Fibroblast of upper back skin (primary cell): ENCODE measurements at regions not wholly inside any gene's neighbourhood (a gene's known extent, or its start where the extent isn't known, plus 50 kb on each side); places are given as distances from the start of the nearest gene placed in this dataset.

Source experiments
- DNase-seq: peaks from one replicate; pipeline ENCODE4 v3.0.0-alpha.2; 2013

DNA sequence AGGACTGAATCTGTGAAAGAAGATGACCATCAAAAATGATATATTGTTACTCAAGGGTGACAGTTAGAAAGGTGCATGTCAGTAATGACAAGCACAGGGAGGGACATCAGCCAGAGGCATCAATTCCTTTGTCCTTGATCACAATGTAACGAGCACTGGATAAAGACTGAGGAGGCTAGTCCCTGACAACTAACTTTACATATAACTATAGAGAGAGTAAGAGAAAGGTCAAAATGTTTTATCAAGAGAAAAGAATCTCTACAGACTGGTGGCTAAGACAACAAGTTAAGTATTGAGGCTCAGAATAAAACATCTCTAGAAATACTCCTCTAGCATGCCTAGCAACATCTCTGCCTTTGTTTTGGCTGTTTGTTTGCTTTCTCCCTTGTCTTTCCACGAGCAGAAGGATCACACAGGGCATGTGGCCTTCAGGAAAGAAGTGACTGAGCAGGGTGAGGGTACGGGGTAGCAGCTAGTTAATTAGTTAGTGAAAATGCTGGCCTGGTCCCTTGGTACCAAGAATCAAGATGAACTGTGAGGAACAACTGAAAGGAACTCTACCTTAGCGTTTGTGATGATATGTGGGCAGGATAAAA, 724.1 kb upstream of the MEF2C start:
- no peak for DNase-seq

DNA sequence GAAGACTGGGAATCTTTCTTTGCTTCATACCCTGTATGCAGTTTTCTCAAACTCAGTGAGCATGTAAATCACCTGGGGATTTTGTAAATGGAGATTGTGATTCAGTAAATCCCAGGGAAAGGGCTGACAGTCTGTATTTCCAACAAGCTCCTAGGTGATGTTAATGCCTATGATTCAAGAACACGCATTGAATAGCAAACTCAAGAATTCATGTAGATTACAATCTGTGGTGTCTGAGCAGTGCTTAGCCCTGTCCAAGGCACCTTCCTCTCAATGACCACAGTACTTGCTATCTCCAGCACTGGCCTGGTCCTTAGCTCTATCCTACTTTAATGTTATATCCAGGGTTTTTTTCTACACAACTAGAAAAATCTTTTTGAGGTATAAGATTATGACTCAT, 721.4 kb upstream of the MEF2C start:
- DNase-seq: peak; percentile 17

DNA sequence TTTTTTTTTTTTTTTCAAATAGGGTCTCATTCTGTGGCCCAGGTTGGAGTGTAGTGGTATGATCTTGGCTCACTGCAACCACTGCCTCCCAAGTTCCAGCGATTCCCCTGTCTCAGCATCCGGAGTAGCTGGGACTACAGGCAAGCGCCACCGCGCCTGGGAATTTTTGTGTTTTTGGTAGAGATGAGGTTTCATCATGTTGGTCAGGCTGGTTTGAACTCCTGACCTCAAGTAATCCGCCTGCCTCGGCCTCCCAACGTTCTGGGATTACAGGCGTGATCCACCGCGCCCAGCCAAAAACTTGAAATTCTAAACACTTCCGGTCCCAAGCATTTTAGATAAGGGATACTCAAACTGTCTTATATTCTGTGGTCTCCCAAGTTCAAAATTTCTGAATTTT, 718.9 kb upstream of the MEF2C start:
- no peak for DNase-seq

GRCh38 chr5:89597878-89598277, 714.9 kb upstream of the MEF2C start:
- DNase-seq: no peak

GRCh38 chr5:89596821-89597220, 713.8 kb upstream of the MEF2C start:
- DNase-seq: peak; percentile 50

GRCh38 chr5:89595056-89595455, 712.1 kb upstream of the MEF2C start:
- DNase-seq: peak; percentile 94

DNA sequence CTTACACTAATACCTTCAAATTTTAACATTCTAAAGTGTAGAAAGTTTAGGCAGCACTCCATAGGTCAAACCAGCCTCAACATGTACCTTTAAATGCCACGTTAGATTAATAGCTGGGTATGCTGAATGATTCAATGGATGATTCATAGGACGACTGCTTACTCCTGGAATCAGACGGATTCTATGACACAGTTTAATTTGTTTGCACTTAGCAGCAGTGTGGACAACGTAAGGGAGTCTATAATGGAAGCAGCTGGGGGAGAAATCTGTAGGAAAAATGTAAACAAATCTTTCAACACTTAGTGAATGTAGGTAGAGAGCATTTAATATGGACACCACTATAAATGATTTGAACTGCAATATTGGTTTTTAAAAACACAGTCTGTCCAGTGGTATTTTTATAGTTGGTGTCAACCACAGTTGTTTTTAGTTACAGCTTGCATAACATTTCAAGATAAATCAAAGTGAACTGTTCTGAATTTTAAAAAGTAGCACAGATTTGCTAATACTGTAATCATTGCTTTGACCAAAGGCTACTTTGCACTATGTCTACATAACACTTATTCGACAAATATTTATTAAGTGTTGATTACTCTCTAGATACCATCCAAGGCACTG, 701.5 kb upstream of the MEF2C start:
- peak; percentile 95 for DNase-seq

DNA sequence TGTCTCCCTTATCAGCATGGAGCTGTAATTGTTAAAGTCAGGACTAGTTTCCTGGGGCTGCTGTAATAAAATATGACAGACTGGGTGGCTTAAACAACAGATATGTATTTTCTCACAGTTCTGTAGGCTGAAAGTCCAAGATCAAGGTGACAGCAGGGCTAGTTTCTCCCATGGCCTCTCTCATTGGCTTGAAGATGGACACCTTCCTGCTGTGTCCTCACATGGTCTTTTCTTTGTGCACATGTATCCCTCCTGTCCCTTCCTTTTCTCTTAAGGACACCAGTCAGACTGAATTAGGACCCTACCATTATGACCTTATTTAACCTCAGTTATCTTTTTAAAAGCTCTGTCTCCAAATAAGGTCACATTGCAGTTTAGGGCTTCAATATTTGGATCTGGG, 700.5 kb upstream of the MEF2C start:
- DNase-seq: no peak

DNA sequence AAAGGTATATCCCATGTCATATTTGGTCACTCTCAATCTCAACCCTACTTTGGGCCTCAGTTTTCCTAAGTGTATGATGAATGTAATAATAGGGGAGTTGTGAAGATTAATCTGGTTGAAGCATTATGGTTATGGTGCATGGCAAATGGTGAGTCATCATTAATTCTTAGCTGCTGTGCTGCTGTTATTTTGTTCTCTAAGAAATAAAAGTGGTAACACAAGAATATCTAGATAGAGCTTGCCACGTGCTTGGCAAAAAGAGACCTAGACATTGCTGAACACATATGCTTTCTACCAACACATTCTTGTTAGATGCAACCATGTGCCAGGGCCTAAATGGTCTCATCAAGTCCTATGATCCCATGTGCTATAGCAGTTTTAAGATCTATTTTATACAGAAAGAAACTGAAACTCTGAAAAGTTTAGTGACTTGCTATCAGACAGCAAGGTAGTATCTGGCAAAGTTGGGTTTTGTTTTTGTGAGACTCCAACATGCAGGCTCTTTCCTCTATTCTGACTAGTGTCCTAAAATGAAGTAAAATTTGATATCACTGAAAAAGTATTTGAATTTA, 699.9 kb upstream of the MEF2C start:
- DNase-seq: peak; percentile 18

- no peak for DNase-seq
Measured at GRCh38 chr5:89580976-89581375, 698.0 kb upstream of the MEF2C start.

GRCh38 chr5:89575319-89575718, 692.3 kb upstream of the MEF2C start:
- DNase-seq: no peak

- no peak for DNase-seq
Measured at GRCh38 chr5:89573345-89573744, 690.4 kb upstream of the MEF2C start.

DNA sequence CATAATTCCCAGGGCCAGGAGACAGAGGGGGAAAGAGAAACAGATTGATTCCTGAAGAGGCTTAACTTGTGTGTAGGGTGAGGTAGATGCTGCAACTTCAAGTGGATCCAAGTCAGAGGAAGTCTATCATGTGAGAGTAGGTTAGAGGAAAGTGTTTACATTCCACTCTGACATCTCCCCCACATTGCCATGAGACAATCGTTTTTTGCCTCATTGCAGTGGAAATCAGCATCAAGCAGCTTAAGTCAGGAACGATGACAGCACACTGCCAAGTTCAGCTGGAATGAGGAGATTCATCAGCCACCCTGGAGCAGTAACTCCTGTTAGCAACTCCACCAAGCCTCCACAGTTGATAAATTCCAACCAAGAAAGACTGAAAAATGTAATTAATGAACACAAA, 689.7 kb upstream of the MEF2C start:
- DNase-seq: peak; percentile 89

DNA sequence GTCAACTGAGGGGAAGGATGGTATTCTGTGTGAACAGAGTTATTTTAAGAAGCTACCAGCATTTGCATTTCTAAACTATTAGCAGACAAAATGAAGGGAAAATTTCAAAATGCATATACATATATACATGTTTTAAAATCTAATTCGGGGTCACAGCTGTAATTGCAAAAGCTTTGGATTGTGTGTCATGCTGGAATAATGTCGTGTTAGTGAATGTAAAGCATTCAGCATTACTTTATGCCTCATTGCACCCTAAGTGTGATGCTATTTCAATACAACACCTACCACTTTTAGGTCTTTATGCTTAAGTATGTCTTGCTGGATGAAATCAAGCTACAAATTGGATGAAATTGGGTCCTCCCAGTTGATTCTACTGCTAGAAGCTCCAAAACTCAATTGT, 687.6 kb upstream of the MEF2C start:
- no peak for DNase-seq

- DNase-seq: no peak
Measured at GRCh38 chr5:89566340-89566739, 683.4 kb upstream of the MEF2C start.

GRCh38 chr5:89560696-89561095, 677.7 kb upstream of the MEF2C start:
- peak; percentile 17 for DNase-seq

GRCh38 chr5:89556215-89556913, 673.4 kb upstream of the MEF2C start:
- peak; percentile 82 for DNase-seq

DNA sequence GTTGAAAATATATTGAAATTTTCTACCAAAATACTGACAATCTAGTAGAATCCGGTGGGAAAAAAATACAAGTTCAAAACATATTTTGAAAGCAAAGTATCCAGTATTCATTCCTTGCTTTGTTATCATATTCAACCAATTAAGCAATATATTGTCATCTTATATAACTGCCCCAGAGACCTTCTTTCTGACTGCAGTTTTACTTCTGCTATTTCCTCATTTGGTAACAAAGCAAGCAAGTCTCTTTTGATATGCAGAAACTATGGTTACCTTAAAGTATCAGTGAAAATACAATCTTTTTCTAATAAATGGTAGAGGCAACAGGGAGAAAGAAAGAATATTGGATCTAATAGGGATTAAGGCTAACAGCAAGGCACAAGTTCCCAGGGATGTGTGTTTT, 663.7 kb upstream of the MEF2C start:
- no peak for DNase-seq

- no peak for DNase-seq
Measured at GRCh38 chr5:89545626-89546025, 662.6 kb upstream of the MEF2C start.

DNA sequence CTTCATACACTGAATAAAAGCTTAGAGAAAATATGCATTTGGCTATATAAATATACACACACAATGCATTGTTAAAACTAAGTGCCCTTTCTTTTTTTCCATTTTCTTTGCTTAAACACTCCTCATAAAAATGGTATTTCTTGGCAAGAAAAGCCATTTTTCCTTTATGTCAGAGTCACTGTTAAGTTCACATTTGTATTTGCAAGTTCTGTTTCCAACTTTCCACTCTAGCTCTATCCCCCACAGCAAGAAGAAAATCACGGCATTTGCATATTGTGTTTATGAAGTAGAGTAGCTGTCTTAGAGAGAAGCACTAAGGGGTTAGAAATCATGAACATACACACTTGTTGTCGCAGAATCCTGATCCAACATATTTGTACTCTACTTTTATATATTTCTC, 662.1 kb upstream of the MEF2C start:
- no peak for DNase-seq

DNA sequence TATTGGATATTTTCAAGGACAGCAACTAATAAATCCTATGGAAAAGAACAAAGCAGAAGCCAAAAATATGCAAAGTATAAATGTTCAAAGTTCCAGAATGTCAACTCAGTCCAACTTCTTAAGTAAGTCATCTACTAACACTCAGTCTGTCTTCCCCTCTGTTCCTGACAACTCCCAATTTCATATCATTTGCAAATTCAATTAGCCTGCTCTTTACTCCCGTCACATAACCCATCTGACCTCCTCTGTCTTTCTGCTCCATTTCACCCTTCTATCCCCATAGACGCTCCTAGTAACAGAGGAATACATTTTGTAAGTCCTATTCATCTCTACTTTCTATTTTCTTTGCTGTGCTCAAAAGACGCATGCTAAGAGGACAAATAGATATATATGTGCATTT, 659.8 kb upstream of the MEF2C start:
- no peak for DNase-seq

- no peak for DNase-seq
Measured at GRCh38 chr5:89537800-89538199, 654.8 kb upstream of the MEF2C start.

GRCh38 chr5:89536020-89536419, 653.0 kb upstream of the MEF2C start:
- DNase-seq: no peak

GRCh38 chr5:89535411-89535810, 652.4 kb upstream of the MEF2C start:
- DNase-seq: peak; percentile 11
